T-helper 17 cell (primary cell): ENCODE measurements at regions not wholly inside any gene's neighbourhood (a gene's known extent, or its start where the extent isn't known, plus 50 kb on each side); places are given as distances from the start of the nearest gene placed in this dataset.

Experiments used
- ATAC-seq: fragments of 150-1000 bp; cut with Tn5 transposase; 2 replicates; pipeline ENCODE4 v1.10.0; 2021; ENCODE audit warnings: mild to moderate bottlenecking, moderate library complexity
- DNase-seq, 3 donors: peaks; one replicate each; pipeline versions ENCODE4 v3.0.0 to v3.0.0-alpha.2; 2020 to 2021
- H3K9me3 ChIP-seq: one replicate; pipeline ENCODE4 v1.7.0; 2013; ENCODE audit warnings: low read length, mild to moderate bottlenecking; ENCODE audit not compliant: control insufficient read depth, poor library complexity, severe bottlenecking
- H3K27ac Mint-ChIP-seq: one replicate; pipeline ENCODE4 v1.8.0; 2022; ENCODE audit warnings: mild to moderate bottlenecking, moderate library complexity, mixed read lengths
- H3K27me3 Mint-ChIP-seq: one replicate; pipeline ENCODE4 v1.8.0; 2022; ENCODE audit warnings: mixed read lengths
- H3K36me3 Mint-ChIP-seq: one replicate; pipeline ENCODE4 v1.8.0; 2022; ENCODE audit warnings: low read depth, mixed read lengths
- H3K4me1 Mint-ChIP-seq: one replicate; pipeline ENCODE4 v1.8.0; 2022; ENCODE audit warnings: mild to moderate bottlenecking, mixed read lengths
- H3K4me3 Mint-ChIP-seq: one replicate; pipeline ENCODE4 v1.8.0; 2022; ENCODE audit warnings: mild to moderate bottlenecking, moderate library complexity, mixed read lengths

- Mint-ChIP-seq H3K4me3 (peak overlapping the region; percentile 88), H3K4me1 (peaks cover 56% of the 10 kb centered on the region), H3K36me3 (no peaks in the 10 kb centered on the region), H3K27ac (peak overlapping the region; percentile 91), H3K27me3 (no peaks in the 10 kb centered on the region)
- ATAC-seq (peak; percentile 67), DNase-seq (no peak)
- no peaks in the 10 kb centered on the region for H3K9me3 ChIP-seq
Observed at GRCh38 chr13:42392716-42393572, 121.0 kb downstream of the AKAP11 start.

- H3K4me3 Mint-ChIP-seq = peak overlapping the region; percentile 88
- no peaks in the 10 kb centered on the region for H3K36me3 Mint-ChIP-seq
- no peaks in the 10 kb centered on the region for H3K27me3 Mint-ChIP-seq
- ATAC-seq = no peak
- H3K27ac Mint-ChIP-seq = peak overlapping the region; percentile 91
- no peak for DNase-seq
- no peaks in the 10 kb centered on the region for H3K9me3 ChIP-seq
- H3K4me1 Mint-ChIP-seq = peaks cover 50% of the 10 kb centered on the region
Observed at GRCh38 chr13:42393573-42394360, 121.8 kb downstream of the AKAP11 start.

GRCh38 chr13:42394361-42394708, 122.4 kb downstream of the AKAP11 start:
- H3K9me3 ChIP-seq = no peaks in the 10 kb centered on the region
- no peak for ATAC-seq

GRCh38 chr13:42394711-42395085, 122.7 kb downstream of the AKAP11 start:
- Mint-ChIP-seq H3K4me1 (peaks cover 50% of the 10 kb centered on the region), H3K36me3 (no peaks in the 10 kb centered on the region), H3K27me3 (no peaks in the 10 kb centered on the region)

More at GRCh38 chr13:42394361-42394708, 122.4 kb downstream of the AKAP11 start:
- H3K4me3 Mint-ChIP-seq = peak overlapping the region; percentile 88
- peak overlapping the region; percentile 91 for H3K27ac Mint-ChIP-seq
- H3K4me1 Mint-ChIP-seq = peaks cover 50% of the 10 kb centered on the region
- H3K36me3 Mint-ChIP-seq = no peaks in the 10 kb centered on the region
- H3K27me3 Mint-ChIP-seq = no peaks in the 10 kb centered on the region
- no peak for DNase-seq

GRCh38 chr13:42395086-42395821, 123.3 kb downstream of the AKAP11 start:
- H3K27ac Mint-ChIP-seq = peak overlapping the region; percentile 91
- no peaks in the 10 kb centered on the region for H3K36me3 Mint-ChIP-seq
- no peaks in the 10 kb centered on the region for H3K27me3 Mint-ChIP-seq
- ATAC-seq (no peak), DNase-seq (no peak)
- peaks cover 50% of the 10 kb centered on the region for H3K4me1 Mint-ChIP-seq
- H3K4me3 Mint-ChIP-seq = peak overlapping the region; percentile 88
- H3K9me3 ChIP-seq = no peaks in the 10 kb centered on the region

More at GRCh38 chr13:42394711-42395085, 122.7 kb downstream of the AKAP11 start:
- DNase-seq (no peak), ATAC-seq (peak; percentile 17)
- no peaks in the 10 kb centered on the region for H3K9me3 ChIP-seq
- H3K4me3 Mint-ChIP-seq = peak overlapping the region; percentile 88
- H3K27ac Mint-ChIP-seq = peak overlapping the region; percentile 91

GRCh38 chr13:42396501-42396900, 124.5 kb downstream of the AKAP11 start:
- peak in 1 of 3 donors; percentile 15 for DNase-seq
- no peaks in the 10 kb centered on the region for H3K9me3 ChIP-seq
- Mint-ChIP-seq H3K4me3 (peak overlapping the region; percentile 22), H3K27ac (peak overlapping the region; percentile 91), H3K27me3 (no peaks in the 10 kb centered on the region), H3K36me3 (no peaks in the 10 kb centered on the region), H3K4me1 (peaks cover 51% of the 10 kb centered on the region)
- ATAC-seq = peak; percentile 63

GRCh38 chr13:42396901-42397655, 125.1 kb downstream of the AKAP11 start:
- DNase-seq (no peak), ATAC-seq (no peak)
- H3K27me3 Mint-ChIP-seq = no peaks in the 10 kb centered on the region
- H3K4me3 Mint-ChIP-seq = peak overlapping the region; percentile 22
- H3K36me3 Mint-ChIP-seq = no peaks in the 10 kb centered on the region
- peak overlapping the region; percentile 91 for H3K27ac Mint-ChIP-seq
- H3K9me3 ChIP-seq = no peaks in the 10 kb centered on the region
- H3K4me1 Mint-ChIP-seq = peaks cover 45% of the 10 kb centered on the region

- Mint-ChIP-seq H3K27ac (no peak overlapping the region), H3K36me3 (no peaks in the 10 kb centered on the region), H3K4me3 (no peak overlapping the region), H3K27me3 (no peaks in the 10 kb centered on the region), H3K4me1 (peaks cover 30% of the 10 kb centered on the region)
- no peaks in the 10 kb centered on the region for H3K9me3 ChIP-seq
- no peak for DNase-seq
- ATAC-seq = no peak
Observed at GRCh38 chr13:42398533-42398932, 126.6 kb downstream of the AKAP11 start.

GRCh38 chr13:42400188-42400833, 128.4 kb downstream of the AKAP11 start:
- ATAC-seq (no peak), DNase-seq (no peak)
- H3K4me1 Mint-ChIP-seq = peaks cover 18% of the 10 kb centered on the region
- H3K4me3 Mint-ChIP-seq = no peak overlapping the region
- no peaks in the 10 kb centered on the region for H3K9me3 ChIP-seq
- no peaks in the 10 kb centered on the region for H3K36me3 Mint-ChIP-seq
- H3K27ac Mint-ChIP-seq = no peak overlapping the region
- no peaks in the 10 kb centered on the region for H3K27me3 Mint-ChIP-seq

GRCh38 chr13:42401376-42401775, 129.4 kb downstream of the AKAP11 start:
- Mint-ChIP-seq H3K4me1 (peaks cover 24% of the 10 kb centered on the region), H3K27me3 (no peaks in the 10 kb centered on the region), H3K27ac (no peak overlapping the region), H3K36me3 (no peaks in the 10 kb centered on the region), H3K4me3 (no peak overlapping the region)
- no peak for DNase-seq
- ATAC-seq = no peak
- no peaks in the 10 kb centered on the region for H3K9me3 ChIP-seq

GRCh38 chr13:42405665-42406390, 133.9 kb downstream of the AKAP11 start:
- H3K9me3 ChIP-seq = no peaks in the 10 kb centered on the region
- no peak for DNase-seq
- Mint-ChIP-seq H3K4me3 (peak overlapping the region; percentile 73), H3K27ac (peak overlapping the region; percentile 94), H3K36me3 (no peaks in the 10 kb centered on the region), H3K27me3 (no peaks in the 10 kb centered on the region), H3K4me1 (peaks cover 18% of the 10 kb centered on the region)
- ATAC-seq = peak; percentile 76

GRCh38 chr13:42409075-42409474, 137.1 kb downstream of the AKAP11 start:
- DNase-seq (no peak), ATAC-seq (no peak)
- no peak overlapping the region for H3K27ac Mint-ChIP-seq
- no peak overlapping the region for H3K4me3 Mint-ChIP-seq
- H3K9me3 ChIP-seq = no peaks in the 10 kb centered on the region
- no peaks in the 10 kb centered on the region for H3K36me3 Mint-ChIP-seq
- H3K4me1 Mint-ChIP-seq = peaks cover 18% of the 10 kb centered on the region
- no peaks in the 10 kb centered on the region for H3K27me3 Mint-ChIP-seq
